SJCRH30 (cell line): ENCODE measurements at regions not wholly inside any gene's neighbourhood (a gene's known extent, or its start where the extent isn't known, plus 50 kb on each side); places are given as distances from the start of the nearest gene placed in this dataset.
"Not testable (repeated sequence)": the region's sequence is repeated elsewhere in the genome, so short reads cannot be mapped to it uniquely, and the experiment has no call there.

Source experiments
- DNase-seq, 2 experiments: peaks; one replicate each; pipeline ENCODE4 v3.0.0-alpha.2; 2015 to 2020
- H3K27ac ChIP-seq: fragments of 250-450 bp; sonication (Bioruptor Pico); 2 replicates; pipeline ENCODE4 v1.5.1; 2020; ENCODE audit warnings: mild to moderate bottlenecking, moderate library complexity
- H3K27me3 ChIP-seq: fragments of 250-450 bp; sonication (Bioruptor Pico); 2 replicates; pipeline ENCODE4 v1.5.1; 2020; ENCODE audit warnings: mild to moderate bottlenecking, moderate library complexity
- H3K36me3 ChIP-seq: fragments of 250-450 bp; sonication (Bioruptor Pico); 2 replicates; pipeline ENCODE4 v1.5.1; 2020; ENCODE audit warnings: mild to moderate bottlenecking, moderate library complexity
- H3K4me1 ChIP-seq: fragments of 250-450 bp; sonication (Bioruptor Pico); 2 replicates; pipeline ENCODE4 v1.5.1; 2020; ENCODE audit warnings: mild to moderate bottlenecking, moderate library complexity
- H3K4me3 ChIP-seq: fragments of 250-450 bp; sonication (Bioruptor Pico); 2 replicates; pipeline ENCODE4 v1.5.1; 2020; ENCODE audit warnings: mild to moderate bottlenecking, moderate library complexity
- H3K9me3 ChIP-seq: fragments of 250-450 bp; sonication (Bioruptor Pico); replicated peaks from 2 replicates; pipeline ENCODE4 v1.5.1; 2020; ENCODE audit warnings: mild to moderate bottlenecking, moderate library complexity

DNA sequence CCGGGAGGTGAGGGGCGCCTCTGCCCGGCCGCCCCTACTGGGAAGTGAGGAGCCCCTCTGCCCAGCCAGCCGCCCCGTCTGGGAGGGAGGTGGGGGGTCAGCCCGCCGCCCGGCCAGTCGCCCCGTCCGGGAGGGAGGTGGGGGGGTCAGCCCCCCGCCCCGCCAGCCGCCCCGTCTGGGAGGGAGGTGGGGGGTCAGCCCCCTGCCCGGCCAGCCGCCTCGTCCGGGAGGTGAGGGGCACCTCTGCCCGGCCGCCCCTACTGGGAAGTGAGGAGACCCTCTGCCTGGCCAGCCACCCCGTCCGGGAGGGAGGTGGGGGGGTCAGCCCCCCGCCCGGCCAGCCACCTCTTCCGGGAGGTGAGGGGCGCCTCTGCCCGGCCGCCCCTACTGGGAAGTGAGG is 528.3 kb downstream of the ZEB2 start:
- H3K4me3 ChIP-seq, H3K36me3 ChIP-seq, H3K4me1 ChIP-seq, DNase-seq, H3K27me3 ChIP-seq, H3K27ac ChIP-seq: not testable (repeated sequence)
- H3K9me3 ChIP-seq: peaks cover 17% of the 10 kb centered on the region; the same call in 1 of the 2 replicates

DNA sequence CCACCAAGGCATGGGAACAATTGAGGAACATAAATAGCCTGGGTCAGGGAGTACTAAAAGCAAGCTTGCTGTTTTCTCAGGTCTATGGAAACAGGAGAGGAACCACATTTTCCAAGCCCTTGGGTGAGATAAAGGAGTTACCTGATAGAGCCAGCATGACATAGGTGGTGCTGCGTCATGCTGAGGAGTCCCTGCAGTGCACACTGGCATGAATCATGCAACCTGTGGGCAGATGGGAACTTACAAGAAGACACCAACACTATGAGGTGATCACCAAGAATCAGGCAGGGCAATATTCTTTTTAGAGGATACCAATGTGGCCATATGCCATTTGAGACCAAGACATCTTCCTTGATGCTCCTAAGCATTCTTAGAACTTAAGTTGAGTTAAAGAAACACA is 531.8 kb downstream of the ZEB2 start:
- no peak for DNase-seq
- 0 out of 2 replicates have a peak, but pooled peaks cover under 1% of the 10 kb centered on the region for H3K36me3 ChIP-seq
- peaks cover 17% of the 10 kb centered on the region; the same call in 1 of the 2 replicates for H3K9me3 ChIP-seq
- no peaks in the 10 kb centered on the region for H3K4me1 ChIP-seq
- no peak overlapping the region for H3K27ac ChIP-seq
- no peaks in the 10 kb centered on the region for H3K27me3 ChIP-seq
- H3K4me3 ChIP-seq: no peak overlapping the region

DNA sequence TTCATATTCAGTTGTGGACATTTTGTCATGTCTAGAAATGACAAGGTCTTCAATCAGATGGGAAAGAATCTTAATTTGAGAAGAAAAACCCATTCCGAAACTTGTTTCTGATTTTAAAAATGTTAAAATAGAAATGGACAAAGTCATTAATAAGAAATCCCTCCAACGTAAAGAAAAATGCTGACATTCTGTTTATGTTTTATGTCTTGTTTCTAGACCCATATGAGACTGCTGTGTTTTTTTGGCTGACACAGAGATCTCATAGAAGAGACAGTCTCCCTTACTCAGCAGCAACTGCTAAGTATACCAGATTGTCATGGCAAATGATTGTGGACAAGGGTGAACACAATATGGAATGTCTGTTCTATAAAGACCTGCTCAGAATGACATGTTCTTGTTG is 538.5 kb downstream of the ZEB2 start:
- H3K36me3 ChIP-seq: 0 out of 2 replicates have a peak, but pooled peaks cover 4% of the 10 kb centered on the region
- no peak overlapping the region for H3K27ac ChIP-seq
- no peak for DNase-seq
- H3K9me3 ChIP-seq: 0 out of 2 replicates have a peak, but pooled peaks cover 2% of the 10 kb centered on the region
- no peak overlapping the region for H3K4me3 ChIP-seq
- no peaks in the 10 kb centered on the region for H3K27me3 ChIP-seq
- H3K4me1 ChIP-seq: no peaks in the 10 kb centered on the region

DNA sequence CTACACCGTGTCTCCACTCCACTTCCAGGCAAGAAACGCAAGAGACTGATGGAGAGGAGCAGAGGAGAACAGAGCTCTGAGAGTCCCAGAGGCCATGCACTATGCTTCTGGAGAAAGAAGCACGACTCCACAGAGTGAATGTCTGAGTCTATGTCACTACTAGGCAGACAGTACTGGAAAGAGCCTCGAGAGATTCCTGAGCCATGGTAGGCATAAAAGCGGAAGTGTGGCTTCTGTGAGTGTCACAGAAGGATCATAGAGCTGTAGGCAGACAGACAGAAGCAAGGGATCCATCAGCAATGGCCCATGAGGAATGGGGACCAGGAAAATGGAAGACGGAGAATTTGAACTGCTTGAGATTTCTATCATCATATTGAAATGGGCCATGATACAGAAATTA is 542.6 kb downstream of the ZEB2 start:
- no peak overlapping the region for H3K4me3 ChIP-seq
- 0 out of 2 replicates have a peak, but pooled peaks cover 2% of the 10 kb centered on the region for H3K9me3 ChIP-seq
- no peaks in the 10 kb centered on the region for H3K36me3 ChIP-seq
- no peak overlapping the region for H3K27ac ChIP-seq
- no peaks in the 10 kb centered on the region for H3K27me3 ChIP-seq
- DNase-seq: no peak
- no peaks in the 10 kb centered on the region for H3K4me1 ChIP-seq

DNA sequence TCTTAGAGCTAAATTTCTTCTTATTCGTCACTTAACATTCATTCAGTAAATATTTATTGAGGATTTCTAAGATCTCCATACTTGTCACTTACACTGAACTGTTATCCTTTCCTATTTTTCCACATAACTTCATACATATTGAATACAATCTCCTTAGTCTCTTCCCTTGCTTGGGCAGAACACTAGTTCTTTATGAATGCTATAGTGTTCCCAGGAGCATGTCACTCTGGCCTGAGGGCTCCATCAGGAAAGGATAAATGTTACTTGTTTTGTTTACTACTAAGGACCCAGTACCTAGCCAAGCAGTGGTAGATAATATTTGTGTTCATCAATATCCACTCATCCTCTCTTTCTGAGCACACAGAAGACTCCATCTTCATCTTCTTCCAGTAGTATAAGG is 544.7 kb downstream of the ZEB2 start:
- Histone ChIP-seq H3K4me1 (no peaks in the 10 kb centered on the region), H3K4me3 (no peak overlapping the region), H3K9me3 (0 out of 2 replicates have a peak, but pooled peaks cover 2% of the 10 kb centered on the region), H3K27me3 (no peaks in the 10 kb centered on the region), H3K27ac (no peak overlapping the region), H3K36me3 (no peaks in the 10 kb centered on the region)
- no peak for DNase-seq

DNA sequence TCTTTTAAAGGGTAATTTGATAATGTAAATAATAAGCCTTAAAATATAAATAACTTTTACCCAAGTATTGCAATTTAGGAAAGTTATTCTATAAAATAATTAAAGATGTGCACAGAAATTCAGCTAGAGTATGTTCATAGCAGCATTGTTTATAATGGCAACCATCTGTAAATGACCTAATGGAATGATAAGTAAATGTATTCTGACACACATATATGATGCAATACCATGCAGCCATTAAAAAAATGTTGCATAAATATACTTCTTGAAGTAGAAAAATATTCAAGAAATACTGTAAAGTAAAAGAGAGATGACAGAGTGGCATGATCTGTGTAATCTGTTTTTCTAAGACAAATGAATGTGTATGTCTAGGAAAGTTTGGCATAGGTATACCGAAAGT is 545.7 kb downstream of the ZEB2 start:
- Histone ChIP-seq H3K4me3 (no peak overlapping the region), H3K9me3 (no peaks in the 10 kb centered on the region), H3K4me1 (no peaks in the 10 kb centered on the region), H3K36me3 (no peaks in the 10 kb centered on the region), H3K27ac (no peak overlapping the region), H3K27me3 (no peaks in the 10 kb centered on the region)
- no peak for DNase-seq

DNA sequence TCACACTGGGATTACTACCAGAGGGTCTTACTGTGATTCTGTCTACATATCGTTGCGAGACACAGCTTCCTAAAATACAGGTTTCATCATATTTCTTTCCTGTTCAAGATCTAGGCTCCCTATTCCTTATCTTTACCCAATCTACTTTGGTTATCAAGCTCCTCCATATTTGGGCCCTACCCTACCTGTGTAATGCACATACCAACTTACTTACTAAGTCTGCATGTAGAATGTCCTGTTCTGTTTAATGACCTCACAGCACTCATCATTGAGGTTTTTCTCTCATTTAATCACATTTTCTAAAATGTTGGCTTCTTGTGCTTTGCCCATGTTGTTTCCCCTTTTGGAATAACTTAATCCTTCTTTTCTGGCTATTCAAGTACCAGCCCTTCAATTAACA is 551.1 kb downstream of the ZEB2 start:
- H3K36me3 ChIP-seq: no peaks in the 10 kb centered on the region
- H3K4me1 ChIP-seq: no peaks in the 10 kb centered on the region
- no peak overlapping the region for H3K4me3 ChIP-seq
- no peak overlapping the region for H3K27ac ChIP-seq
- DNase-seq: no peak
- no peaks in the 10 kb centered on the region for H3K9me3 ChIP-seq
- no peaks in the 10 kb centered on the region for H3K27me3 ChIP-seq

DNA sequence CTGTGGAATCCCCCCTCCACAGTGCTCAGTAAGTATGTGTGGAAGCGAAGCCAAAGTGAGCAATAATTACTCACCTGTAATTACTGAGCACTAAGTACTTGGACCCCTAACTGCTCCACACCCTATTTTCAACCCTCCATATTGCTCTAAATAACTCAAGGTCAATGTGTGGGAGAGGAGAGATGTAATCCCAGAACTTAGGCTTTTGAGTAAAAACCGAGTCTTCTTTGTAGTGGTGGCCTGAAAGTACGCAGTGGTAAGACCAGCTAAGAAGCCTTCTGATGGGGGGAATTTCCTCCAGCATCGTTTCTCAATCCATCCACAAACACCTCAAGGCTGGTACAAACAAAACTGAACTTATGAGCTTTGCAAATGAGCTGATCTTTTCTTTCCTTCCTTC is 551.6 kb downstream of the ZEB2 start:
- no peaks in the 10 kb centered on the region for H3K9me3 ChIP-seq
- DNase-seq: no peak
- H3K36me3 ChIP-seq: no peaks in the 10 kb centered on the region
- H3K4me1 ChIP-seq: no peaks in the 10 kb centered on the region
- no peaks in the 10 kb centered on the region for H3K27me3 ChIP-seq
- no peak overlapping the region for H3K4me3 ChIP-seq
- no peak overlapping the region for H3K27ac ChIP-seq

DNA sequence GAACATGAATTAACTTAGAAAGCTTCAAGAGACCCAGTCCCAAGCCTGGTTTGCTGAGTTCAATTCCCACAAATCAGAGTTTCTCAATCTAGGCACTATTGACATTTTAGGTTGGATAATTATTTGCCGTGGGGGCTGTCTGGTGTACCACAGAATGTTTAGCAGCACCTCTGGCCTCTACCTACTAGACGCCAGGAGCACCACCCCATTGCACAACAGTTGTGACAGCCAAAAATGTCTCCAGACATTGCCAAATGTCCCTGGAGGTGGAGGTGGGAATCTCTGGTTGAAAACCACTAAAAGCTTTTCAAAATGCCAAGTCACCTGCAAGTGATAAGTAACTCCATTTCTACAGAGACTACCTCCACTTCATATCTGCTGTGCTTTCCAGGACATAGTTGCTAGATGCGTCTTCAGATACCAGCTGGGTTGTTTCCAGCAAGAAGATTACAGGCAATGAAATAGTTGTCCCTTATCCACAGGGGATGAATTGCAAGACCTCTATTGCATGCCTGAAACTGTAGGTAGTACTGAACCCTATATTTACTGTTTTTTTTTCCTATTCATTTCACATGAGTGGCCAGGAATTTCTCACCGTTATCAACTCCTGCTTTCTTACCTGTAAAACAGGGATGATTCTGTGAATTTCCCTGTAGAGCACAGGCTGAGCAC is 554.3 kb downstream of the ZEB2 start:
- no peaks in the 10 kb centered on the region for H3K9me3 ChIP-seq
- H3K27me3 ChIP-seq: no peaks in the 10 kb centered on the region
- no peaks in the 10 kb centered on the region for H3K4me1 ChIP-seq
- no peak overlapping the region for H3K4me3 ChIP-seq
- no peaks in the 10 kb centered on the region for H3K36me3 ChIP-seq
- H3K27ac ChIP-seq: no peak overlapping the region
- no peak for DNase-seq

DNA sequence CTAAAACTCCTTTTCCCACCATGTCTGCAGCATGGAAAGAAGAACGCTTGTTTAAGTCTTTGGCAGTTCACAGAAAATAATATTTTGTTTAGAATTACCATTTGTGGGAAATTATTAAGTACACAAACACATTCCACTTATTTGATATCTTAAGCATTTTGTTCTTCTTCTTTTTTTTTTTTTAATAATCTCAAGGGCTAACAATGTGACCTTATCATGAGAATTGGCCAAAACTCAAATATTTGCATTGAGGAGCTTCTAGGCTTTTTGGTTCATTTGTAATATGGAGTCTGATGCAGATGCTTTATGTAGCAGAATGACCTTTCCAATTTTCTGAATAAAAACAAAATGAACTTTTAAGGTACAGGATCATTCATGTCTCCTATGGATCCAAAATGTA is 555.0 kb downstream of the ZEB2 start:
- H3K4me3 ChIP-seq: no peak overlapping the region
- DNase-seq: no peak
- no peaks in the 10 kb centered on the region for H3K4me1 ChIP-seq
- H3K27me3 ChIP-seq: no peaks in the 10 kb centered on the region
- H3K9me3 ChIP-seq: no peaks in the 10 kb centered on the region
- H3K36me3 ChIP-seq: no peaks in the 10 kb centered on the region
- no peak overlapping the region for H3K27ac ChIP-seq

DNA sequence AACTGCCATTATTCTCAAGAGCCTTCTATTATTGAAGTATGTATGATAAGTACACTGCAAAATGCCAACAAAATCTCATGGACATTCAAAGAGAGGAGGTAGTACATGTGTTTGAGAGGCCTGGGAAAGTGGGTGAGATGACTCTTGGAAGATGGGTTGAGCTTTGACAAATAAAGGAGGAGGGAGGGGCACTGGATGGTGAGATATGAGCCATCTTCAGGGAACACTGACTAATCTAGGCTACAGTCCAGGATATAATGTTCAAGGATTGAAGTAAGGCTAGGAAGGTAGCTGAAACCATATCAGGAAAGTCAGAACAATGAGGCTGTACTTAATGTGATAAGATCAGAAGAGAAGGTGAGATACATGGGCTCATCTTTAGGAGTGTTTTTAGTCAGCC is 559.7 kb downstream of the ZEB2 start:
- peaks cover 5% of the 10 kb centered on the region for H3K4me1 ChIP-seq
- no peaks in the 10 kb centered on the region for H3K9me3 ChIP-seq
- H3K36me3 ChIP-seq: no peaks in the 10 kb centered on the region
- H3K27ac ChIP-seq: no peak overlapping the region
- no peaks in the 10 kb centered on the region for H3K27me3 ChIP-seq
- no peak overlapping the region for H3K4me3 ChIP-seq
- no peak for DNase-seq

DNA sequence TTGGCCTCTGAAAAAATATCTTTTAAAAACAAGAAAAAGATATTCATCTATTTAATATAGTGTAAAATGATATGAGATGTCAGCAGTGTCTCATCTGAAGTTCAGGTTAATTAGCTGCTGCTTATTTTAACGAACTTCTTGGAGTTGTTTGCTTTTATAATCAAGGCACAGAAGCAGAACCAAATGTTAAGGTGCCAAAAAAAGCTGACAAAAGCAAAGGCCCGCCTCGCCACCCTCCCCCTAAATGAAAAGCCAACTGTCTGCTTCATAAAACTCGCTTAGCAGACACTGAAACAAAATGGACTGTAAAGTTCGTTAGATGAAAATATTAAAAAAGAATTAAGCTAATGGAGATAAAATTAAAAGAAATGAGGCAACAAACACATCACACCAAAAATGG is 562.6 kb downstream of the ZEB2 start:
- no peak for DNase-seq
- H3K36me3 ChIP-seq: no peaks in the 10 kb centered on the region
- no peaks in the 10 kb centered on the region for H3K9me3 ChIP-seq
- H3K4me3 ChIP-seq: no peak overlapping the region
- peaks cover 6% of the 10 kb centered on the region for H3K4me1 ChIP-seq
- no peak overlapping the region for H3K27ac ChIP-seq
- no peaks in the 10 kb centered on the region for H3K27me3 ChIP-seq

DNA sequence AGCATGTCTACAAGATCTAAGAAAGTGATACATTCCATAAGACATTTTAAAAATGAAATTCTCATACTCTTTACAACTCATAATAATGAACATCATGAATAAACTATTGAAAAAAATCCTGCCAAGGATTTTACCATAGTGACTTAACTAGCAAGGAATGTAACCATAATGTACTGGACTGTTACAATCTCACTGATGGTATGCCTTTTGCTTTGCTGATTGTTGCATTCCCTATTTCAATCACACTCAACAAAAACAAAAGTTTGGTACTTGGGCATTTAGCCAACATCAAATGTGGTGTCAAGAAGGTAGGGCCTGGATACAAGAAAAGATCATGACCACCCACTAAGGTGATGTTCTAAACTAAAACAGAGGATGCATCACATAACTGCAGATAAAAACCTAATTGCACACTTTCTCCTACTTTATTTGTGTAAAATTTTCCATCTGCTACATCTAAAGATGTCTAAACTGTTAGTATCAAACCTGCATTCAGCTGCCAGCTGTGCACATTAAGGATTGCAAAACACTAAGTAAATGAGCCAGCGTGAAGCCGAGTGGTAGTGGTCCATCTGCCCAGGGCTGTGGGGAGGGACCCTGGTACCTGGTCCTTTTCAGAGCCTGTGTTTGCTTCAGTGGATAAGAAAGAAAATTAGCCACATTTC is 564.4 kb downstream of the ZEB2 start:
- no peak overlapping the region for H3K27ac ChIP-seq

DNA sequence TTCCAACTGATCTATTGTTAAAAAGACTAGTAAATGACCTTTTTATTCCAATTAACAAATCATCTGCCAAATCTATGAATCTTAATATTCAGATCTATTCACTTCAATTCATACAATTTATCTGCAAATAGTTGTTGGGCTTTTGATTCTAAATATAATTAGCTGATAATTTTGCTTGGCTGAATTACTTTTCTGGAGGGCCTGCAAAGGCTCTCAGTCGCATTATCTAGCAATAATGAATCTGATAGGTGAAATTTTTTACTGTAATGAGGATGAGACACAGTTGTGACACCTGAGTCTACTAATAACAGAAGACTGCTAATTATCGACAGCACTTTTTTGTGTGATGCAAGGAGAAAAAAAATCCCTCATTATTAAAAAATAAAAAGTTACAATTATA is 565.1 kb downstream of the ZEB2 start:
- no peaks in the 10 kb centered on the region for H3K27me3 ChIP-seq
- DNase-seq: no peak
- no peak overlapping the region for H3K27ac ChIP-seq
- H3K36me3 ChIP-seq: no peaks in the 10 kb centered on the region
- H3K4me1 ChIP-seq: peaks cover 6% of the 10 kb centered on the region
- no peak overlapping the region for H3K4me3 ChIP-seq
- H3K9me3 ChIP-seq: no peaks in the 10 kb centered on the region

More for the DNA sequence above, 564.4 kb downstream of the ZEB2 start:
- Histone ChIP-seq H3K4me1 (peaks cover 6% of the 10 kb centered on the region), H3K27me3 (no peaks in the 10 kb centered on the region), H3K4me3 (no peak overlapping the region), H3K36me3 (no peaks in the 10 kb centered on the region), H3K9me3 (no peaks in the 10 kb centered on the region)
- DNase-seq: peak in 1 of 2 experiments; percentile 18

DNA sequence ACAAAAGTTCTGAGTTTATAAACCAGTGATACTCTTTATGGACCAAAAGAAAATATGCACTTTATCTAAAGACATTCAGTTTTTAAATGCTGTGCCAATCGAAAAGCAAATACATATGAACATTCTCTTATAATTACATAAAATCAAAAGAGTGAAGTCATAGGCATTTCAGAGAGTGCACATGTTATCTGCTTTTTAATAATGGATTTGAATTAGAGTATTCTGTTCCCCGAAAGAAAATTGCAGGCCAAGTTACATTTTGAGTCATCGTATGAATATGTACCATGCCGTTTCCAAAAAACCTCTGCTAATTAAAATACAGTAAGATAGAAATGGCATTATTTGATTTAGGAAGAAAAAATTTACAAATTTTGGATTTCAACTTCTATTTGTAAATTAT is 565.7 kb downstream of the ZEB2 start:
- no peak overlapping the region for H3K4me3 ChIP-seq
- H3K9me3 ChIP-seq: no peaks in the 10 kb centered on the region
- H3K27ac ChIP-seq: no peak overlapping the region
- H3K27me3 ChIP-seq: no peaks in the 10 kb centered on the region
- H3K36me3 ChIP-seq: no peaks in the 10 kb centered on the region
- no peak for DNase-seq
- peaks cover 6% of the 10 kb centered on the region for H3K4me1 ChIP-seq
